ENCODE measurements at regions not wholly inside any gene's neighbourhood (a gene's known extent, or its start where the extent isn't known, plus 50 kb on each side); places are given as distances from the start of the nearest gene placed in this dataset.

- Histone ChIP-seq H3K4me1 (ENCODE audit: insufficient read depth, low read length) (no peaks in the 10 kb centered on the region), H3K4me3 (ENCODE audit: low read length) (no peak overlapping the region), H3K9ac (ENCODE audit: low read depth, low read length) (no peak overlapping the region), H3K27me3 (ENCODE audit: insufficient read depth, low read length) (no peaks in the 10 kb centered on the region), H3K27ac (ENCODE audit: low read length) (no peak overlapping the region), H3K36me3 (ENCODE audit: insufficient read depth, low read depth, low read length) (no peaks in the 10 kb centered on the region), H3K9me3 (ENCODE audit: insufficient read depth, low read depth, low read length) (no peaks in the 10 kb centered on the region; the same call in 1 of the 2 replicates)
These were observed 601.4 kb upstream of the BTBD3 start for GRCh38 chr20:11316244-11316643.

GRCh38 chr20:11320033-11320432 lies 597.7 kb upstream of the BTBD3 start:
- no peaks in the 10 kb centered on the region for H3K27me3 ChIP-seq (ENCODE audit: insufficient read depth, low read length)
- H3K27ac ChIP-seq (ENCODE audit: low read length): no peak overlapping the region
- H3K9ac ChIP-seq (ENCODE audit: low read depth, low read length): no peak overlapping the region
- no peak overlapping the region for H3K4me3 ChIP-seq (ENCODE audit: low read length)
- H3K4me1 ChIP-seq (ENCODE audit: insufficient read depth, low read length): no peaks in the 10 kb centered on the region
- no peaks in the 10 kb centered on the region for H3K36me3 ChIP-seq (ENCODE audit: insufficient read depth, low read depth, low read length)
- H3K9me3 ChIP-seq (ENCODE audit: insufficient read depth, low read depth, low read length): peaks cover 3% of the 10 kb centered on the region; the same call in 1 of the 2 replicates

GRCh38 chr20:11323816-11324215 lies 593.9 kb upstream of the BTBD3 start:
- Histone ChIP-seq H3K9ac (ENCODE audit: low read depth, low read length) (no peak overlapping the region), H3K27ac (ENCODE audit: low read length) (no peak overlapping the region), H3K4me3 (ENCODE audit: low read length) (no peak overlapping the region), H3K9me3 (ENCODE audit: insufficient read depth, low read depth, low read length) (peaks cover 3% of the 10 kb centered on the region; the same call in 1 of the 2 replicates), H3K27me3 (ENCODE audit: insufficient read depth, low read length) (no peaks in the 10 kb centered on the region), H3K36me3 (ENCODE audit: insufficient read depth, low read depth, low read length) (no peaks in the 10 kb centered on the region), H3K4me1 (ENCODE audit: insufficient read depth, low read length) (no peaks in the 10 kb centered on the region)

GRCh38 chr20:11324990-11325389 lies 592.7 kb upstream of the BTBD3 start:
- H3K27me3 ChIP-seq (ENCODE audit: insufficient read depth, low read length): no peaks in the 10 kb centered on the region
- H3K4me1 ChIP-seq (ENCODE audit: insufficient read depth, low read length): no peaks in the 10 kb centered on the region
- no peak overlapping the region for H3K27ac ChIP-seq (ENCODE audit: low read length)
- no peak overlapping the region for H3K9ac ChIP-seq (ENCODE audit: low read depth, low read length)
- H3K9me3 ChIP-seq (ENCODE audit: insufficient read depth, low read depth, low read length): peaks cover 3% of the 10 kb centered on the region; the same call in 1 of the 2 replicates
- no peak overlapping the region for H3K4me3 ChIP-seq (ENCODE audit: low read length)
- H3K36me3 ChIP-seq (ENCODE audit: insufficient read depth, low read depth, low read length): no peaks in the 10 kb centered on the region

GRCh38 chr20:11328839-11329238 lies 588.9 kb upstream of the BTBD3 start:
- Histone ChIP-seq H3K9ac (ENCODE audit: low read depth, low read length) (no peak overlapping the region), H3K4me1 (ENCODE audit: insufficient read depth, low read length) (no peaks in the 10 kb centered on the region), H3K36me3 (ENCODE audit: insufficient read depth, low read depth, low read length) (no peaks in the 10 kb centered on the region), H3K9me3 (ENCODE audit: insufficient read depth, low read depth, low read length) (no peaks in the 10 kb centered on the region), H3K27me3 (ENCODE audit: insufficient read depth, low read length) (no peaks in the 10 kb centered on the region), H3K4me3 (ENCODE audit: low read length) (no peak overlapping the region), H3K27ac (ENCODE audit: low read length) (no peak overlapping the region)

- Histone ChIP-seq H3K9ac (ENCODE audit: low read depth, low read length) (no peak overlapping the region), H3K9me3 (ENCODE audit: insufficient read depth, low read depth, low read length) (no peaks in the 10 kb centered on the region), H3K4me3 (ENCODE audit: low read length) (no peak overlapping the region), H3K36me3 (ENCODE audit: insufficient read depth, low read depth, low read length) (no peaks in the 10 kb centered on the region), H3K27ac (ENCODE audit: low read length) (no peak overlapping the region), H3K27me3 (ENCODE audit: insufficient read depth, low read length) (no peaks in the 10 kb centered on the region), H3K4me1 (ENCODE audit: insufficient read depth, low read length) (peaks cover 4% of the 10 kb centered on the region; the same call in 1 of the 2 replicates)
These were observed 588.4 kb upstream of the BTBD3 start for GRCh38 chr20:11329271-11329670.

GRCh38 chr20:11331096-11331495 lies 586.6 kb upstream of the BTBD3 start:
- H3K9me3 ChIP-seq (ENCODE audit: insufficient read depth, low read depth, low read length): no peaks in the 10 kb centered on the region
- H3K4me1 ChIP-seq (ENCODE audit: insufficient read depth, low read length): peaks cover 11% of the 10 kb centered on the region; the same call in 1 of the 2 replicates
- no peaks in the 10 kb centered on the region for H3K36me3 ChIP-seq (ENCODE audit: insufficient read depth, low read depth, low read length)
- H3K9ac ChIP-seq (ENCODE audit: low read depth, low read length): no peak overlapping the region
- no peak overlapping the region for H3K27ac ChIP-seq (ENCODE audit: low read length)
- no peaks in the 10 kb centered on the region for H3K27me3 ChIP-seq (ENCODE audit: insufficient read depth, low read length)
- no peak overlapping the region for H3K4me3 ChIP-seq (ENCODE audit: low read length)

- Histone ChIP-seq H3K27me3 (ENCODE audit: insufficient read depth, low read length) (no peaks in the 10 kb centered on the region), H3K9me3 (ENCODE audit: insufficient read depth, low read depth, low read length) (no peaks in the 10 kb centered on the region), H3K9ac (ENCODE audit: low read depth, low read length) (no peak overlapping the region), H3K27ac (ENCODE audit: low read length) (no peak overlapping the region), H3K36me3 (ENCODE audit: insufficient read depth, low read depth, low read length) (no peaks in the 10 kb centered on the region), H3K4me1 (ENCODE audit: insufficient read depth, low read length) (peaks cover 17% of the 10 kb centered on the region), H3K4me3 (ENCODE audit: low read length) (no peak overlapping the region)
These were observed 585.3 kb upstream of the BTBD3 start for GRCh38 chr20:11332381-11332780.

GRCh38 chr20:11333634-11334033 lies 584.1 kb upstream of the BTBD3 start:
- Histone ChIP-seq H3K9me3 (ENCODE audit: insufficient read depth, low read depth, low read length) (no peaks in the 10 kb centered on the region), H3K9ac (ENCODE audit: low read depth, low read length) (no peak overlapping the region), H3K4me3 (ENCODE audit: low read length) (no peak overlapping the region), H3K36me3 (ENCODE audit: insufficient read depth, low read depth, low read length) (no peaks in the 10 kb centered on the region), H3K4me1 (ENCODE audit: insufficient read depth, low read length) (peaks cover 21% of the 10 kb centered on the region), H3K27ac (ENCODE audit: low read length) (no peak overlapping the region), H3K27me3 (ENCODE audit: insufficient read depth, low read length) (no peaks in the 10 kb centered on the region)

GRCh38 chr20:11337361-11338130 lies 580.1 kb upstream of the BTBD3 start:
- H3K27me3 ChIP-seq (ENCODE audit: insufficient read depth, low read length): no peaks in the 10 kb centered on the region
- H3K27ac ChIP-seq (ENCODE audit: low read length): no peak overlapping the region
- H3K4me1 ChIP-seq (ENCODE audit: insufficient read depth, low read length): peaks cover 21% of the 10 kb centered on the region
- H3K4me3 ChIP-seq (ENCODE audit: low read length): no peak overlapping the region
- H3K9me3 ChIP-seq (ENCODE audit: insufficient read depth, low read depth, low read length): no peaks in the 10 kb centered on the region
- H3K9ac ChIP-seq (ENCODE audit: low read depth, low read length): no peak overlapping the region
- H3K36me3 ChIP-seq (ENCODE audit: insufficient read depth, low read depth, low read length): no peaks in the 10 kb centered on the region

- H3K9ac ChIP-seq (ENCODE audit: low read depth, low read length): no peak overlapping the region
- H3K4me1 ChIP-seq (ENCODE audit: insufficient read depth, low read length): peaks cover 21% of the 10 kb centered on the region
- no peaks in the 10 kb centered on the region for H3K9me3 ChIP-seq (ENCODE audit: insufficient read depth, low read depth, low read length)
- no peaks in the 10 kb centered on the region for H3K36me3 ChIP-seq (ENCODE audit: insufficient read depth, low read depth, low read length)
- H3K27me3 ChIP-seq (ENCODE audit: insufficient read depth, low read length): no peaks in the 10 kb centered on the region
- no peak overlapping the region for H3K27ac ChIP-seq (ENCODE audit: low read length)
- no peak overlapping the region for H3K4me3 ChIP-seq (ENCODE audit: low read length)
These were observed 579.0 kb upstream of the BTBD3 start for GRCh38 chr20:11338496-11339306.

GRCh38 chr20:11344939-11345338 lies 572.8 kb upstream of the BTBD3 start:
- Histone ChIP-seq H3K4me3 (ENCODE audit: low read length) (no peak overlapping the region), H3K36me3 (ENCODE audit: insufficient read depth, low read depth, low read length) (no peaks in the 10 kb centered on the region)

More at GRCh38 chr20:11344939-11345338, 572.8 kb upstream of the BTBD3 start:
- Histone ChIP-seq H3K4me1 (ENCODE audit: insufficient read depth, low read length) (no peaks in the 10 kb centered on the region), H3K27me3 (ENCODE audit: insufficient read depth, low read length) (no peaks in the 10 kb centered on the region), H3K27ac (ENCODE audit: low read length) (no peak overlapping the region), H3K9ac (ENCODE audit: low read depth, low read length) (no peak overlapping the region), H3K9me3 (ENCODE audit: insufficient read depth, low read depth, low read length) (no peaks in the 10 kb centered on the region)

Measured in iPS-20b (cell line).